GM12872 (cell line): ENCODE measurements at regions not wholly inside any gene's neighbourhood (a gene's known extent, or its start where the extent isn't known, plus 50 kb on each side); places are given as distances from the start of the nearest gene placed in this dataset.

ENCODE experiments used
- CTCF ChIP-seq: IDR thresholded peaks from 3 replicates; pipeline ENCODE4 v1.5.1; 2011; ENCODE audit warnings: low read depth, mild to moderate bottlenecking, low read length, moderate library complexity; ENCODE audit not compliant: insufficient read depth

GRCh38 chr1:184210031-184210430 is 158.5 kb downstream of the TSEN15 start:
- no peak for TF ChIP-seq CTCF

GRCh38 chr1:184210862-184211261 is 159.3 kb downstream of the TSEN15 start:
- no peak for TF ChIP-seq CTCF

DNA sequence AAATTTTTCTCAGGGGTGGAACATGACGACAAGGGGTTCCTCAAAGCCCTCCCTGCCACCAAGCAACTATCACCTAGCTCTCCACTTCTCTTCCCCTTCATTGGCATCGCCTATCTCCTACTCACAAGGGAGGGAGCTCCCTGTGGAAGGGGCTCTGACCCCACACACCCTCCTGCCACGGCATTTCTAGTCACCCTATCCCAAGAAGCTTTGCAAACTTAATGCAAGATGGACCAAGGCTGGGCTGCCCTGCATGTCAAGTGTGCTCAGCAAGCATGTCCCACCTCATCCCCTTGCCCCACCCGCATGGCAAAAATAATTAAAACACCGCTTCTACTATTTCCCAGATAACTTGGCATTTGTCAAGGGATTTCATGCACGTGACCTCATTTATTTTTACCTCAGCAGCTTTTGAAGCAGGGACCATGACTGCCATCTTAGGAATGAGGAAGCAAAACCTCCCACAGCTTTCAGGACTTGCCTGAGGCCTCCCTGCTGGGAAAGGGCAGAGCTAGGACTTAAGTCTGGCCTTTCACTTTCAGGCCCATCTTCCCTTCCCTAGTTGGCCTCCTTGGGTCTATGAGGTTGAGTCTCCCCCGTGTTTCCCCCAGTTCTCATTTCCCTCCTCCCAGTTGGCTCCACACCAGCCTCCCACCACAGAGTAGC is 161.3 kb downstream of the TSEN15 start:
- no peak for TF ChIP-seq CTCF

- TF ChIP-seq CTCF = no peak
These were observed 162.6 kb downstream of the TSEN15 start for GRCh38 chr1:184214128-184214527.

GRCh38 chr1:184215274-184215925 is 163.9 kb downstream of the TSEN15 start:
- no peak for TF ChIP-seq CTCF

DNA sequence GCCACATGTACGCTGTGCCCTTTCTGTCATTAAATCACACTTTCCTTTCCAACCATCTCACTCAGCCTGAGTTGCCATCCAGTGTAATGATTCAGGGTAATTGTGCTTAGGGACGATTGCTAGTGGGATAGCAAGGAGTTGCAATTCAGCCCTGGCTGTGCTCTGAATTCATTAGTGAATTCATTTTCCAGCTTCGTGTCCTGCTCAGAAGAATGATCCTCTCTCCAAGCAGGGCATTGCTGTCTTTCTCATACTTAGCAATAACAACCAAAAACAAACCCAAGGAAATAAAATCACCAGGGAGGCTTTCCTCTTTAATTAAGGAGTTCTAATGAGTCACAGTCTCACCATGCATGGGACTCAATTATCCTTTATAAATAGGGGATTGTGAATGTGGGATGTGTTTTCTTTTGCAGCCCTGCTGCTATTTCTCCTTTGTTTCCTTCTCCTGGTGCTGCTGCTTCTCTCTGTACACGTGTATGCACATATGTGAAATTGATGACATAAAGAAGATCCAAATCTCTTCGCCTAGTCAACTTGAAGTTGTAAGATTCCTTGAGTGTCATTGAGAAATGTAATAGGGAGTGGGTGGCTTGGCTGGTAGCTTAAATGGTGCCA is 167.0 kb downstream of the TSEN15 start:
- no peak for TF ChIP-seq CTCF

DNA sequence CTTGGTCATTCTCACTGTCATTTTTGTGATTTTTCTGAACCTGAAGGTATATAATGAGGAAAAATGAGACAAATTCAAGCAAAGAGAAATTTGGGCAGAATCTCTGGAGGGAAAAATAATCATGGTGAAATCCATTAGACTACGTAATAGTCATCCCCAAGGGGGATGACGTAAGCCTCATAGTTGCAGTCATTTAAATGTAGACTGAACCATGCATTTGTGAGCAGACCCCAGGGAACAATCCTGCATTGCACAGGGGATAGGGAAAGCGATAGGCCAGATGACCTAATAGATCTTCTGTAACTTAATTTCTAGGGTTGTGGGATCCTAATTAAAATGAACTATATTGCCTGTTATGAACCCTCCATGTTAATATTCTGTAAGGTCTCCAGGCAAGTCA is 167.4 kb upstream of the C1orf21 start:
- no peak for TF ChIP-seq CTCF
